ENCODE measurements at regions not wholly inside any gene's neighbourhood (a gene's known extent, or its start where the extent isn't known, plus 50 kb on each side); places are given as distances from the start of the nearest gene placed in this dataset.

DNA sequence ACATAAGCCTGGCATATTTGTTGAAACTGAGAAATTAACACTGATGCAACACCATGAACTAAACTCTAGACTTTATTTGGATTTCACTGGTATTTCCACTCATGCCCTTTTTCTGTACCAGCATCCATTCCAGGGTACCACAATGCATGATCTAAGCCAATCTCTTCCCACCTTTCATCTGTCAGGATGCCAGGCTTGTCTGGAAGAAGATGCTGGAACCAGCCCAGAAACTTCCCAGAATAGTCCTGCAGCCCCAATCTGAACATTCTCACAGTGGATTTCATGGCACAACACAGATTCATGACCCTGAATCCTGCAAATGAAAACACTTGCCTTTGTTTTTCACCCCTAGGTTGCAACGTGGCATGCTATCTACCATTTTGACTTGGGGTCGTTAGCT lies 189.3 kb upstream of the LHX5 start:
- no peak for TF ChIP-seq POLR2A (IDR thresholded peaks at IDR 0.05)
- TF ChIP-seq, protein P1, sequence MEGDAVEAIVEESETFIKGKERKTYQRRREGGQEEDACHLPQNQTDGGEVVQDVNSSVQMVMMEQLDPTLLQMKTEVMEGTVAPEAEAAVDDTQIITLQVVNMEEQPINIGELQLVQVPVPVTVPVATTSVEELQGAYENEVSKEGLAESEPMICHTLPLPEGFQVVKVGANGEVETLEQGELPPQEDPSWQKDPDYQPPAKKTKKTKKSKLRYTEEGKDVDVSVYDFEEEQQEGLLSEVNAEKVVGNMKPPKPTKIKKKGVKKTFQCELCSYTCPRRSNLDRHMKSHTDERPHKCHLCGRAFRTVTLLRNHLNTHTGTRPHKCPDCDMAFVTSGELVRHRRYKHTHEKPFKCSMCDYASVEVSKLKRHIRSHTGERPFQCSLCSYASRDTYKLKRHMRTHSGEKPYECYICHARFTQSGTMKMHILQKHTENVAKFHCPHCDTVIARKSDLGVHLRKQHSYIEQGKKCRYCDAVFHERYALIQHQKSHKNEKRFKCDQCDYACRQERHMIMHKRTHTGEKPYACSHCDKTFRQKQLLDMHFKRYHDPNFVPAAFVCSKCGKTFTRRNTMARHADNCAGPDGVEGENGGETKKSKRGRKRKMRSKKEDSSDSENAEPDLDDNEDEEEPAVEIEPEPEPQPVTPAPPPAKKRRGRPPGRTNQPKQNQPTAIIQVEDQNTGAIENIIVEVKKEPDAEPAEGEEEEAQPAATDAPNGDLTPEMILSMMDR (IDR thresholded peaks at IDR 0.05) = no peak
